ENCODE measurements at regions not wholly inside any gene's neighbourhood (a gene's known extent, or its start where the extent isn't known, plus 50 kb on each side); places are given as distances from the start of the nearest gene placed in this dataset.

DNA sequence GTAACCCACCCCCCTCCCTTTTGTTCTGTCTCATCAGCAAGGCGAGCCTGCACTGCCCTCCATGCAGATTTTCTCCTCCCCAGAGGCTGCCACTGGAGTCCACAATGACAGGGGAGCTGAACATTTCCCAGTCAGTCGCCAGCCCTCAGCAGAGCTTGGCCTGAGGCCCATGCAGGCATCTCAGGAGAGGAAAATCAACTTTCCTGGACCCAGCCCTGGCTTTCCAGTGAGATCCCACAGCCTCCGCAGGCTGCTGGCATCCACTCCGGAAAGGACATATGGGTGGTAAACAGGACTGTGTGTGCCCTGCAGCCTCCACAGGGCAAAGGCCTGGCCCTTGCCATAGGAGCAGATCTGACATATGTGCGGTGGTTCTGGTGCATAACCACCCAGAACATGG lies 253.8 kb downstream of the TNS1 start:
- Histone ChIP-seq H3K4me1 (no peaks in the 10 kb centered on the region), H3K4me2 (no peak overlapping the region), H3K9ac (no peak overlapping the region), H3K9me3 (no peaks in the 10 kb centered on the region), H3K4me3 (no peak overlapping the region), H3K27ac (no peak overlapping the region), H3K27me3 (no peaks in the 10 kb centered on the region), H4K20me1 (no peaks in the 10 kb centered on the region), H3K36me3 (no peaks in the 10 kb centered on the region)
- TF ChIP-seq Cebpa-rat (IDR thresholded peaks at IDR 0.05): no peak

DNA sequence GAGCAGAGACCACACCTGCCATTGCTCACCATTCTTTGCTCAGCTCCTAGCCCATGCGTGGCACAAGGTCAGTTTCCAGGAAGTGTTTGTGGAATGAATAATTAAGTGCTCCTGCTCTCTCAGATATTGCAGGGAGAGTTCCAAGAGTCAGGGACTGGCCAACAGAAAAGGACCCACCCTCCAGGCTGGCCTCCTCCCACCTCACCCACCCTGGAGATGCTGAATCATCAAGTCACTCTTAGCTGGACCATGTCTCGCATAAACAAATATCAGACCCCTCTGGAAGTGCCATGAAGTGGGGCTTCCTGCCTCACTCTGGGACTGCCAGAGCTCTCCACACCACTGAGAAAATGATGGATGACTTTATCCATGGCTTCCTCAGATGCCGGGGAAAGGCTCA lies 256.0 kb downstream of the TNS1 start:
- H3K9me3 ChIP-seq: no peaks in the 10 kb centered on the region
- no peak for TF ChIP-seq Cebpa-rat (IDR thresholded peaks at IDR 0.05)
- H3K27me3 ChIP-seq: no peaks in the 10 kb centered on the region

DNA sequence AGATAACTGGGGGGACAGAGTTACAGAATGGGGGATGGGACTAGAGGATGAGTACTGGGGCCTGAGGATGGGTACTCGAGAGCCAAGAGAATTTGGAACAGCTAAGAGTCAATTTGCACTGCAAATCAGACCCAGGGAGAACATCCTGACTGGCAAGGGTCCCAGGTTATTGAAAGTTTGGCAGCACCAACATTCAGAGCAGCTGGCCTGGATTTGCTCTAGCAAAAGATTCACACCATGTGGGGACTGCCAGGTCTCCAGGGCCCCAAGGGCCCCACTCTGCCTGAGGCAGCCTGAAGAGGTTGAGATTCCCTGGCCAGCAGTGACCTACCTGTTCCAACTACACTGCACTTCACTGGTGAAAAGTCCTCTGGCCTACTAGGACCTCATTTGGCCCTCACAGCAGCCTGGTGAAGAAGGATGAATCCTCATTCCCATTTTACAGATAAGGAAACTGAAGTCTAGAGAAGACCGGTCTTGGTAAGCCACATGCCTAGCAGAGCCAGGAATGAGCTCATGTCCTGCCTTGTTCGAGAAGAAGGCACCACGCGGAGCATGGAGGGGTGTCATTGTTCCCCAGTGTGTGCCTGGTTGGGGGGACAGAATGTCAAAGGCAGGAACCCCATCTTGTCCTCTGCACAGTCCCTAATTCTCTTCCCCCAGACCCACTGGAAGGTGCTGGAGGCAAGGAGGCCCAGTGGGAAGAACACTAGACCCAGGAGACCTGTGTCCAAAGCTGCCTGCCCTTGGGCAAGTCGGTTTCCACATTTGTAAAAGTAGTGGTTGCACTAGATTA lies 258.6 kb downstream of the TNS1 start:
- no peaks in the 10 kb centered on the region for H3K36me3 ChIP-seq
- H3K27me3 ChIP-seq: no peaks in the 10 kb centered on the region
- TF ChIP-seq Cebpa-rat (IDR thresholded peaks at IDR 0.05): no peak
- H4K20me1 ChIP-seq: no peaks in the 10 kb centered on the region
- H3K4me1 ChIP-seq: peaks cover 13% of the 10 kb centered on the region
- no peak overlapping the region for H3K9ac ChIP-seq
- H3K27ac ChIP-seq: no peak overlapping the region
- no peak overlapping the region for H3K4me3 ChIP-seq
- no peak overlapping the region for H3K4me2 ChIP-seq
- no peaks in the 10 kb centered on the region for H3K9me3 ChIP-seq

More for the DNA sequence above, 256.0 kb downstream of the TNS1 start:
- no peaks in the 10 kb centered on the region for H3K36me3 ChIP-seq
- no peaks in the 10 kb centered on the region for H4K20me1 ChIP-seq
- H3K4me3 ChIP-seq: no peak overlapping the region
- no peak overlapping the region for H3K4me2 ChIP-seq
- H3K27ac ChIP-seq: no peak overlapping the region
- no peak overlapping the region for H3K9ac ChIP-seq
- peaks cover 13% of the 10 kb centered on the region for H3K4me1 ChIP-seq

DNA sequence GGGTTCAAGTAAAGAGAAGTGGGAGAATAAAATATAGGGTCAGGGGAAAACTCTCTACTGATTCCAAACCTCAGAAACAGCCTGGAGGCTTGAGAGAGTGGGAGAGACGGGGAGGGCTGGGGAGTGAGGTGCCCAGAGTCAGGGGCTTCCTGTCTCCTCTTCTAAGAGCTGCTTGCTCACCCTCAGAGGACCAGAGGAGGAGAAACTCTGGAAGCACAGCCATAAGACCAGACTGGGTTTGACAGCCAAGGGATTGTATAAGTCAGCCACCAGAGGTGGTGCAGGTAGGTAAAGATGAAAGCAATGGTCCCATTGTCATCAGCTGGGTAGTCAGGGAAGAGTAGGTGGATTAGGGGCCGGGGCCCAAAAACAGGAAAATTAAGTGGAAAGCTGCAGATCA lies 259.4 kb downstream of the TNS1 start:
- no peaks in the 10 kb centered on the region for H3K9me3 ChIP-seq

DNA sequence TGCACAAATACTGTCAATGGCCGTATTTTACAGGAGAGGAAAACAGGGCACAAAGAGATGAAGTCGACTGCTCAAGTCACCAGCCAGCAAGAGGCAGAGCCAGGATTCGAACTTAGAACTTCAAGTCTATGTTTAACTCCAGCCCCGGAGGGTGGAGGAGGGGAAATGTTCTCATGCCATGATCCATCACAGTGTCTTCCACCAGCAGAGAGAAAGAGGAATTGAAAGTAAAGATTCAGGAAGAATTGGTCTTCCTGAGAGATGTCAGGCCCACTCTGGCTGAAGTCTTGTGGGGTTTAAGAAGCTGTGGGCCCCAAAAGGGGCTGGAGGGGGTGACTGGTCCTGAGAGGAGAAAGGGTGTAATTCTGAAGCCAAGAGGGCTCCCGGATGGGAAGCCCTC lies 260.0 kb downstream of the TNS1 start:
- Histone ChIP-seq H3K27ac (no peak overlapping the region), H3K4me3 (no peak overlapping the region), H3K4me2 (peak overlapping the region; percentile 45), H3K27me3 (no peaks in the 10 kb centered on the region), H3K9ac (no peak overlapping the region), H4K20me1 (no peaks in the 10 kb centered on the region), H3K4me1 (peaks cover 13% of the 10 kb centered on the region), H3K36me3 (no peaks in the 10 kb centered on the region), H3K9me3 (no peaks in the 10 kb centered on the region)
- TF ChIP-seq Cebpa-rat (IDR thresholded peaks at IDR 0.05): no peak

More for the DNA sequence above, 259.4 kb downstream of the TNS1 start:
- H3K27me3 ChIP-seq: no peaks in the 10 kb centered on the region
- H3K4me3 ChIP-seq: no peak overlapping the region
- TF ChIP-seq Cebpa-rat (IDR thresholded peaks at IDR 0.05): no peak
- peak overlapping the region; percentile 45 for H3K4me2 ChIP-seq
- H3K4me1 ChIP-seq: peaks cover 13% of the 10 kb centered on the region
- no peak overlapping the region for H3K9ac ChIP-seq
- no peaks in the 10 kb centered on the region for H3K36me3 ChIP-seq
- no peaks in the 10 kb centered on the region for H4K20me1 ChIP-seq
- H3K27ac ChIP-seq: no peak overlapping the region

DNA sequence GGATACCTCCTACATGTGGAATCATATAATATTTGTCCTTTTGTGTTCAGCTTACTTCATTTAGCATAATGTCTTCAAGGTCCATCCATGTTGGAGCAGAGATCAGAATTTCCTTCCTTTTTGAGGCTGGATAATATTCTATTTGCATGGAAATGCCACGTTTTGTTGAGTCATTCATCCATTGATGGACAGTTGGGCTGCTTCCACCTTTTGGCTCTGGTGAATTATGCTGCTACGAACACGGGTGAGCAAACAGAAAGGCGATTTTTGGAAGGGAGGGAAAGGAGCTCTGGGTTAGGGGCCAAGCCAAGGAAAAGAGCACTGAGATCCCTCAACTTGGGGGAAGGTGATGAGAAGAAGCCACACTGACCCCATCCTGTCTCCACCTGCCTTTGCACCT lies 260.5 kb downstream of the TNS1 start:
- Histone ChIP-seq H3K4me3 (no peak overlapping the region), H3K4me1 (peaks cover 15% of the 10 kb centered on the region), H3K4me2 (peak overlapping the region; percentile 45), H3K9me3 (no peaks in the 10 kb centered on the region), H3K27me3 (no peaks in the 10 kb centered on the region), H3K9ac (no peak overlapping the region), H3K27ac (no peak overlapping the region), H4K20me1 (no peaks in the 10 kb centered on the region), H3K36me3 (no peaks in the 10 kb centered on the region)
- no peak for TF ChIP-seq Cebpa-rat (IDR thresholded peaks at IDR 0.05)

DNA sequence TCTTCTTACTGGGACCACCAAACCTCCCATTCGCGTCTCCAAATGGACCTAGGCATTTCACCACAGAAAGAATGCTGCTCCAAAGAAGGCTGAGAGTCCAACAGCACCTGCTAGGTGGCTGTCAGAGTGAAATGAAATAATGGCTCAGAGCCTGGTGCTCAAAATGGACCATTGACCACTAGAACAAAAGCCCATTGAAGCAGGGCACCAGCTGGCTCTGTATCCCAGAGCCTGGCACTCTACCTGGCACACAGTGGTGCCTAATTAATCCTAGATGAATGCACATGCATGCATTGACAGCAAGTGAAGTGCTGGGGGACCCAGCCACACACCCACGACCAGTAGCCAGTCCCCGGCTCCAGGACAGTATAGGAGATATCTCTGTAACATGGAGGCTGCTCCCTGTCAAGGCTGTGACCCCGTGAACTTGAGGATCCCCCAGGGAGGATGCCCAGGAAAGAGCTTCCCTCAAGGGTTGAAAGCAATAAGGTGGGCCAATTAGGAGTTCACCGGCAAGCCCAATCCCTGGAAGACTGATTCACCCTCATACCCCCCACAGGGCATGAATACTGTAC lies 261.3 kb downstream of the TNS1 start:
- no peaks in the 10 kb centered on the region for H4K20me1 ChIP-seq
- no peaks in the 10 kb centered on the region for H3K9me3 ChIP-seq
- no peak overlapping the region for H3K9ac ChIP-seq
- H3K4me3 ChIP-seq: no peak overlapping the region
- no peaks in the 10 kb centered on the region for H3K27me3 ChIP-seq
- H3K27ac ChIP-seq: no peak overlapping the region
- H3K4me2 ChIP-seq: no peak overlapping the region
- no peak for TF ChIP-seq Cebpa-rat (IDR thresholded peaks at IDR 0.05)
- H3K36me3 ChIP-seq: no peaks in the 10 kb centered on the region
- H3K4me1 ChIP-seq: peaks cover 23% of the 10 kb centered on the region

DNA sequence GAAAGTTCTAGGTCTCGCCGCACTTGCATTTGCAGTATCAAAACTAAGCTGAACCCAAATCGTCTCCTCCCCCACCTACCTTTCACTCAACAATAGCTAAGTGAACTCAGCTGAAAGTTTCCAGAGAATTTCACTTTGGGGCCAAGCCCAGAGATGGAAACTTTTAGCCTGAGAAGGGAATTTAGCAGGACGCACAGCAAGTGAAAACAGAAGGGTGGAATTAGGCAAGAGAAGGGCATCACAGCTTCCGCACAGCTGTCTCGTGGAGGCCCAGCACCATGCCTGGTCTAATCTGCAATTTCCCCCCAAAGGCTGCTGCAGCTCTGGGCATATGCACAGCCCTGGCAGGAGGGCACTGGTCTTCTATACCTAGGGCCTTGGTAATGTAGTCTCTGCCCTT lies 262.0 kb downstream of the TNS1 start:
- H4K20me1 ChIP-seq: no peaks in the 10 kb centered on the region
- H3K36me3 ChIP-seq: no peaks in the 10 kb centered on the region
- H3K27me3 ChIP-seq: no peaks in the 10 kb centered on the region
- H3K4me1 ChIP-seq: peaks cover 24% of the 10 kb centered on the region
- H3K4me3 ChIP-seq: no peak overlapping the region
- H3K9me3 ChIP-seq: no peaks in the 10 kb centered on the region
- no peak overlapping the region for H3K27ac ChIP-seq
- H3K4me2 ChIP-seq: no peak overlapping the region
- no peak for TF ChIP-seq Cebpa-rat (IDR thresholded peaks at IDR 0.05)
- H3K9ac ChIP-seq: no peak overlapping the region

DNA sequence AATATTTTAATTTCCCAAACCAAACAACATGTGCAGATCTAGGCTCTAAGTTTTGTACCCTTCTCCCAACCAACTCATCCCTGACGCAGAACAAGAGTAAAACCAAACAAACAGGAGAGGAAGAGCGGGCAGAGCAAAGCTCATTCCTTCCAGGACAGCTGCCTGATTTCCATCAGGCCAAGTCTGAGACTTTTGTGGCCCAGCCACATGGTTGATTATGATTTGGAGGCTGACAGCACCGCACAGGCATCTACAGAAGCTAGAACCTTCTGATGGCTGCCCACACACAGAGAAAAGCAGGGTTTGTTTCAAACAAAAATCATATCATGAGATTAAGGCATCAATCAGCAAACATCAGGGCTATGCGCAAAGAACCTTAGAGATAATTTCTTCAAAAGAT lies 262.6 kb downstream of the TNS1 start:
- TF ChIP-seq Cebpa-rat (IDR thresholded peaks at IDR 0.05): no peak
- Histone ChIP-seq H3K27me3 (no peaks in the 10 kb centered on the region), H3K4me1 (peaks cover 24% of the 10 kb centered on the region), H3K9ac (no peak overlapping the region), H3K4me3 (no peak overlapping the region), H3K27ac (no peak overlapping the region), H3K36me3 (no peaks in the 10 kb centered on the region), H4K20me1 (no peaks in the 10 kb centered on the region), H3K4me2 (no peak overlapping the region), H3K9me3 (no peaks in the 10 kb centered on the region)

DNA sequence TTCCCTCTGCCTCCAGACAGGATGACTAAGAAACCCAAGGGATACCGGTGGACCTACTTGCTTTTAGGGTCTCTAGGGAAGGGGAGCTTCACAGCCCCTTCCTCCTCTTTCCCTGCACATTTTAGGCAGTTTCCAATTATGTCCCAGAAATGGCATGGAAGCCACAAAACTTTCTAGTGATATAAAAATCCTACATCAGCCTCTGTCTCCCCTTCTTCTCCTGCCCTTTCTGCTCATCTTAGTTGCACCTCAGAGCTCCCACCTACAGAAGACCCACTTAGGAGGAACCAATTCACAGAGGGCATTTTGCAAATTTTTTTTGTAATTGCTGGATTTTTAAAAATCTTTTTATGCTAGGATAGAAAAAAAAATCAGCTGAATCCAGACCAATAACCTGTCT lies 263.1 kb downstream of the TNS1 start:
- Histone ChIP-seq H3K4me2 (no peak overlapping the region), H4K20me1 (no peaks in the 10 kb centered on the region), H3K9me3 (no peaks in the 10 kb centered on the region)

More for the DNA sequence above, 263.1 kb downstream of the TNS1 start:
- Histone ChIP-seq H3K4me1 (peaks cover 24% of the 10 kb centered on the region), H3K27ac (no peak overlapping the region), H3K36me3 (no peaks in the 10 kb centered on the region), H3K4me3 (no peak overlapping the region), H3K27me3 (no peaks in the 10 kb centered on the region), H3K9ac (no peak overlapping the region)
- TF ChIP-seq Cebpa-rat (IDR thresholded peaks at IDR 0.05): no peak
